CD4-positive, CD25-positive, alpha-beta regulatory T cell (primary cell): ENCODE measurements at regions not wholly inside any gene's neighbourhood (a gene's known extent, or its start where the extent isn't known, plus 50 kb on each side); places are given as distances from the start of the nearest gene placed in this dataset.

Source experiments
- ATAC-seq, 2 donors: fragments of 150-1000 bp; cut with Tn5 transposase; one replicate each; pipeline ENCODE4 v1.10.0; 2021; ENCODE audit warnings: low read depth in 2 of 2, moderate number of reproducible peaks in 2 of 2, moderate library complexity in 1 of 2
- DNase-seq, 3 donors: peaks; one replicate each; pipeline versions ENCODE4 v3.0.0 to v3.0.0-alpha.2; 2012 to 2022; ENCODE audit warnings: mixed read lengths in 1 of 3
- H3K27ac ChIP-seq: one replicate; pipeline ENCODE4 v1.7.0; 2013; ENCODE audit warnings: mild to moderate bottlenecking, low read length; ENCODE audit not compliant: insufficient read depth, poor library complexity, severe bottlenecking
- H3K27me3 ChIP-seq: one replicate; pipeline ENCODE4 v1.7.0; 2013; ENCODE audit warnings: low read length; ENCODE audit not compliant: control insufficient read depth, insufficient read depth
- H3K36me3 ChIP-seq: one replicate; pipeline ENCODE4 v1.7.0; 2013; ENCODE audit warnings: mild to moderate bottlenecking, low read length, moderate library complexity; ENCODE audit not compliant: control insufficient read depth, insufficient read depth
- H3K4me1 ChIP-seq: 2 replicates; pipeline ENCODE4 v1.7.0; 2013; ENCODE audit warnings: mild to moderate bottlenecking, low read length; ENCODE audit not compliant: insufficient read depth, control insufficient read depth, poor library complexity, severe bottlenecking
- H3K4me3 ChIP-seq: one replicate; pipeline ENCODE4 v1.7.0; 2013; ENCODE audit warnings: low read depth, mild to moderate bottlenecking, low read length, moderate library complexity
- H3K9me3 ChIP-seq, 2 experiments: 1 replicate in 1 of 2; 2 replicates in 1 of 2; pipeline ENCODE4 v1.7.0; 2013; ENCODE audit warnings: low read length in 2 of 2, mild to moderate bottlenecking in 1 of 2, moderate library complexity in 1 of 2; ENCODE audit not compliant: control insufficient read depth in 2 of 2
- H3K27ac Mint-ChIP-seq, 3 donors: one replicate each; pipeline ENCODE4 v1.8.0; 2020 to 2022; ENCODE audit warnings: mild to moderate bottlenecking in 3 of 3, mixed read lengths in 3 of 3, moderate library complexity in 2 of 3
- H3K27me3 Mint-ChIP-seq: one replicate; pipeline ENCODE4 v1.8.0; 2022; ENCODE audit warnings: mild to moderate bottlenecking, mixed read lengths
- H3K36me3 Mint-ChIP-seq: one replicate; pipeline ENCODE4 v1.8.0; 2020; ENCODE audit warnings: mixed read lengths
- H3K4me1 Mint-ChIP-seq, 4 donors: one replicate each; pipeline ENCODE4 v1.8.0; 2020 to 2022; ENCODE audit warnings: mixed read lengths in 4 of 4, mild to moderate bottlenecking in 1 of 4
- H3K4me3 Mint-ChIP-seq, 4 donors: one replicate each; pipeline ENCODE4 v1.8.0; 2020 to 2022; ENCODE audit warnings: mild to moderate bottlenecking in 4 of 4, mixed read lengths in 4 of 4, moderate library complexity in 3 of 4
- H3K9me3 Mint-ChIP-seq, 7 donors: one replicate each; pipeline ENCODE4 v1.8.0; 2020 to 2022; ENCODE audit warnings: mixed read lengths in 7 of 7, mild to moderate bottlenecking in 3 of 7, moderate library complexity in 2 of 7

DNA sequence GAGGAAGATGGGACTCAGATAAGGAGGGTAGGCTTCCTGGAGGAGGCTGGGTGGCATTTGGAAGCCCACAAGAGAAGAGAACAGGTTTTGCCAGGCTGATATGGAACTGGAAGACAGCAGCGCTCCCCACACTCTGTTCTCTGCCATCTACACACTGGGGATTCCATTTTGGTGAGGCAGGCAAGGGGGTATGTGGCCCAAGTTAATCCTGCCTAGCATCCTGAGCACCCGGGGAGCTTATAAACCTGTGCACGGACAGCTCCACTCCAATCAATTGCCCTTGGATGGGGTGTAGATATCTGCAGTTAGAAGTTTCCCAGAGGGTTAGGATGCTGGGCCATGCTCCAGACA, 158.8 kb downstream of the MACROH2A1 start:
- DNase-seq (no peak), ATAC-seq (no peak)
- H3K9me3 ChIP-seq, result no peaks in the 10 kb centered on the region
- H3K27ac Mint-ChIP-seq, result no peak overlapping the region
- H3K27me3 ChIP-seq, result no peaks in the 10 kb centered on the region
- no peaks in the 10 kb centered on the region for H3K4me1 Mint-ChIP-seq
- no peak overlapping the region for H3K27ac ChIP-seq
- H3K36me3 ChIP-seq, result no peaks in the 10 kb centered on the region
- H3K9me3 Mint-ChIP-seq, result no peaks in the 10 kb centered on the region
- no peak overlapping the region for H3K4me3 Mint-ChIP-seq
- no peak overlapping the region for H3K4me3 ChIP-seq
- no peaks in the 10 kb centered on the region for H3K4me1 ChIP-seq
- no peaks in the 10 kb centered on the region for H3K27me3 Mint-ChIP-seq
- H3K36me3 Mint-ChIP-seq, result no peaks in the 10 kb centered on the region

DNA sequence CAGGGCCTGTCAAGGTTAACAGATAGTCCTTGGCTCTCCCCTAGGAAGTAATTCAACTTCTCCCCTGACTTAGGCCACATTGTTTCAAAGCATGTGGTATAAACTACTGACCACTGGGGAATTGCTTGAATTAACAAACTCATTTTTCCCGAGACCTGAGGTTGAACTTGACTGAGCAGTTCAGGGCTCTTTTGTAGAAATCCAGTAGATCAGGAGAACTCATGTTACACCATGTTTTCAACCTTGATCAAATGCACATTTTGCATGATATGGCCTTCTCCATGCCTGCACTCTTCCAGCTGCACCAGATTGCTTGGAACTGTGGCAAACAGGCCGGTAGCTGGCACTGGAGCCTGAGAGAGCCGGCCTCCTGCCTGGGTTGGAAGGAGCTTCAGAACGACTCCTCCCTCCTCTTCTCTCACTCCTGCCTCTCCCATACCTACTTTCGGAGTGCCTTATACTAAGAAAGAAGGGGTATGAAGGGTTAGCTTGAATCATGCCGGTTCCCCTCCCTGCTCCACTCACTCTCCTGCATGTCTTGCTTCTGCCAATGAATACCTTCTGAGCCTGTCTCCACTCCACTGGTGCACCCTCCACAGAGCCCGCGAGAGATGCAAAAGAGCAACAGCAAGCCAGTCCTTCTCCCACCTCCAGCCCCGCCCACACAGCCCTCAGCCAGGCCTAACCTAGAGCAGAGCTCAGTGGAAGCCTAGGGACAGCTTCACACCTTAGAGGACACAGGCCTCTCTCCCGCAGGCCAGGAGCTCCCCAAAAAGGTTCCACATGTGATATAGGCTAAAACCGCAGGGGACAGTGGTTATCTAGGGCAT, 159.4 kb downstream of the MACROH2A1 start:
- no peak overlapping the region for H3K27ac Mint-ChIP-seq
- ATAC-seq (no peak), DNase-seq (no peak)
- no peak overlapping the region for H3K27ac ChIP-seq
- no peaks in the 10 kb centered on the region for H3K4me1 ChIP-seq
- no peaks in the 10 kb centered on the region for H3K36me3 Mint-ChIP-seq
- H3K27me3 ChIP-seq, result no peaks in the 10 kb centered on the region
- no peak overlapping the region for H3K4me3 ChIP-seq
- H3K36me3 ChIP-seq, result no peaks in the 10 kb centered on the region
- no peaks in the 10 kb centered on the region for H3K9me3 Mint-ChIP-seq
- H3K27me3 Mint-ChIP-seq, result peaks cover 4% of the 10 kb centered on the region
- no peaks in the 10 kb centered on the region for H3K4me1 Mint-ChIP-seq
- no peaks in the 10 kb centered on the region for H3K9me3 ChIP-seq
- no peak overlapping the region for H3K4me3 Mint-ChIP-seq

DNA sequence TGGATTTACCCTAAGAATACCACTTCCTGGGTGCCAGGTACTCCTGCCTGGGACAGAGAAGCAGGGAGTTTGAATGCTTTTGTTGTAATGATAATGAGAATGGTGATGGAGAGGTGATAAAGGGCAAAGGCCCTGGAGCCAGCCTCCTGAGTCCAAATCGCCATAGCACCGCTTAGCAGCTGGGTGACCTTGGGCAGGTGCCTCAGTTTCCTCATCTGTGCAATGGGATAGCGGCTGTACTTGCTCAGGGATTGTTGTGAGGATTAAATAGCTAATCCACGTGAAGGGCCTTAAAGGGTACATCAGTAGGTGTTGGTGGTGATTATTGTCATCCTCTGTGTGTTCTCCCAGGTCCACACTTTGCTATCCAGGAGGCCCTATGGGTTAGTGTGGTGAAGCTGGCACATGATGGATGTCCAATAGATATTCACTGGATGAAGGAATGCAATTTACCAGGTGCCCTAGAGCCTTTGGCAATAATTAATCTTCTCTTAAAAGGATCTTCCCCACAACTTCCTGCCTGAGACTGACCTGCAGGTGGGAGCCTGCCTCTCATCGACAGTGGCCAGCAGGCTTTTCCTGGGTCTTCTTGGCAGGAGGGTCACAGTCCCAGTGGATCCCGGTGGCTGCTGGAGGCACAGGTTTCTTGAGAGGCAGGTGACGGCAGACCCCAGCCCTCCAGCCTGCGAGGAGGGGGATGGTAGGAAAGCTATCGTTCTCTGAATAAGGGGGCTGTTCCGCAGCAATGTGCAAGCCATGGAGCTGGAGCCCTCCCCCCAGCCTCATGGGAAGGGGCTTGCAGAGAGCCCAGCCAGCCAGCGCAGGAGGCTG, 160.2 kb downstream of the MACROH2A1 start:
- H3K36me3 Mint-ChIP-seq, result no peaks in the 10 kb centered on the region
- no peak for ATAC-seq
- no peak for DNase-seq

DNA sequence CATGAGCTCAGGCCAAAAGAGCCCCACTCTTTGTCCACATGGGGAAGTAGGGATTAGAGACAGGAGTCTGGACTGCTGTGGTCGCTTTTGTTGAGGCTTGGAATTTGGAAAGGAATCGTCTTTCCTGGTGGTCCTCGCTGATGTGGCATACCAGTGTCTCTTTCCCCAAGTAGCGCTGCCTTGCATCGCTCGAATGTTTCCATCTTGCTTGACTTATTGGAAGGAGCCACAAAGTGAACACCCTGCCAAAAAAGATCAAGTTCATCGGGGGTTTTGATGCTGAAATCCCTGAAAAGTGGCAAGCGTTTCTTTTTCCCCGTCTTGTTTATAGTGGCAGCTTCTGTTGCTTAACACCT, 161.3 kb downstream of the MACROH2A1 start:
- H3K9me3 ChIP-seq, result no peaks in the 10 kb centered on the region
- ATAC-seq, result no peak
- no peaks in the 10 kb centered on the region for H3K9me3 Mint-ChIP-seq
- H3K4me1 Mint-ChIP-seq, result no peaks in the 10 kb centered on the region
- H3K36me3 ChIP-seq, result no peaks in the 10 kb centered on the region
- H3K4me3 ChIP-seq, result no peak overlapping the region
- no peak overlapping the region for H3K27ac ChIP-seq
- no peak for DNase-seq
- no peaks in the 10 kb centered on the region for H3K36me3 Mint-ChIP-seq
- no peak overlapping the region for H3K4me3 Mint-ChIP-seq
- H3K4me1 ChIP-seq, result no peaks in the 10 kb centered on the region
- peaks cover 4% of the 10 kb centered on the region for H3K27me3 Mint-ChIP-seq
- no peak overlapping the region for H3K27ac Mint-ChIP-seq
- H3K27me3 ChIP-seq, result no peaks in the 10 kb centered on the region

More for the DNA sequence above, 160.2 kb downstream of the MACROH2A1 start:
- no peaks in the 10 kb centered on the region for H3K36me3 ChIP-seq
- Mint-ChIP-seq H3K27ac (no peak overlapping the region), H3K4me3 (no peak overlapping the region), H3K9me3 (no peaks in the 10 kb centered on the region), H3K4me1 (no peaks in the 10 kb centered on the region), H3K27me3 (peaks cover 4% of the 10 kb centered on the region)
- H3K4me3 ChIP-seq, result no peak overlapping the region
- no peaks in the 10 kb centered on the region for H3K27me3 ChIP-seq
- H3K27ac ChIP-seq, result no peak overlapping the region
- H3K9me3 ChIP-seq, result no peaks in the 10 kb centered on the region
- no peaks in the 10 kb centered on the region for H3K4me1 ChIP-seq

DNA sequence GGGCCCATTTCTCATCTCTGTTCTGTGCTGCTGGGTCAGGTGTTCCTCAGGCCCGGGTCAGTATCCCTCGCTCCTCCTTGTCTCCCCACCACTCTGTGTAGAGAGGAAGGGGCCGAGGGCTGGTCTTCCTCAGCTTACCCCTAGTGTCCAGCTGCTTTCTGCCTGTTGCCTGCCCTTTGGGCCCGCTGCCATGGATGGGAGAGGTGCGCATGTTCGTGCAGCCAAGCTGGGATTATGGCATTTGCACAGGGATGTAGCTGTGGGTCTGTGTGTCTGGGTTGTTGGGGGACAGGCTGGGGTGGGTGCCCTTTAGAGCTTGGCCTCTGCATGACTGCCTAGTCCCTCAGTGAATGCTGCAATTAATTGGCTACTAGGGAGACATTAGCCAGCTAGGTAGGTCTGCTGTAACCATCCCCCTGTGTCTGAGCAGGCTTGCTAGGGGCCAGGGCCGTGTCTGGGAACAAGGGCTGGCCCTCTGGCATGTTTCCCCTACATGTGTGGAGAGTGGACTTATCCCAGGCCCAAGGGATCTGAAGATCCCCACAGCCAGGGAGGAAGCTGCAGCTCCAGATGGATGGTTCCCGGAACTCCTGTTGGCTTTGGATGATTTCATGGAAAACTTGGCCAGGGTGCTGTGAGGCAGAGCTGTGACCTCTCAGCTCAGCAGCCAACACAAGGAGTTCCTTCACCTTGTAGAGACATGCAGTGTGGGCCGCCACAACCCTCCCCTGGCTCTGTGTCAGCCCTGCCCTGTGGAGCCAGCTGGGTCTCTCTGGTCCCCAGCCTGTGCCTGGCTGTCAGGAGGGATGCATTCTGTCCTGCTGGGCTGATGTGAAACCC, 161.9 kb downstream of the MACROH2A1 start:
- DNase-seq (no peak), ATAC-seq (no peak)
- Histone ChIP-seq H3K27me3 (no peaks in the 10 kb centered on the region), H3K9me3 (no peaks in the 10 kb centered on the region), H3K4me1 (no peaks in the 10 kb centered on the region), H3K36me3 (no peaks in the 10 kb centered on the region), H3K4me3 (no peak overlapping the region), H3K27ac (no peak overlapping the region)
- Mint-ChIP-seq H3K4me1 (no peaks in the 10 kb centered on the region), H3K36me3 (no peaks in the 10 kb centered on the region), H3K4me3 (no peak overlapping the region), H3K27me3 (peaks cover 4% of the 10 kb centered on the region), H3K27ac (no peak overlapping the region), H3K9me3 (no peaks in the 10 kb centered on the region)

DNA sequence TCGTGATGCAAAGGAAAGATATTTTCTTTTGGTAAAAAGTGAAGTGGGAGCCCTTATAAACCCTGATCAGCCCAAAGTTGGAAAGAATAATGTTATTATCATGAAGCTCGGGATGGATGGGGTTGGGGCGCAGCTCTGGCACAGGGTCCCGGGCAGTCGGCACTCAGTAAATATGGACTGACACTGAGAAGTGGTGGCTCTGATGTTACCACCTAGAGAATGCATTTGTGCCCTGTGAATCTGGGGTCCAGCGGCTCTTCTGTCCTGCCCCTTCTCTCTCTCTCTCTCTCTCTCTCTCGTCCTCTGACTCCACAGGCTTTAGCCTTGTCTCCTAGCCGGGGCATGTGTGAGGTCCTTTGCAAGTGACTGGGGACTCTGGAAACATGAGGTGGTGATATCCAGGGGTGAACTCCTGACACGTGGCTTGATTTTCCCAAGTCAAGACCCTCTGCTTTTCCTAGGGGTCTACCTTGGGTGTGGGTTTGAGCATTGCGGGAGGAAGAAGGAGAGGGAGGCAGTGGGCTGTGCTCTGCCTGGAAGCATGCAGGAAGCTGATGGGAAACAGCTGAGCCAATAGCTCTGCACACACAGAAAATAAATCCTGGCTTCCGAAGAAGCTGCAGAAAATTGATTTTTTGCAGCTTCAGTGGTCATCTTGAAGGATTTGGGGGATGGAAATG, 162.7 kb downstream of the MACROH2A1 start:
- H3K36me3 Mint-ChIP-seq, result no peaks in the 10 kb centered on the region
- no peak overlapping the region for H3K4me3 ChIP-seq
- H3K27me3 Mint-ChIP-seq, result peaks cover 4% of the 10 kb centered on the region
- no peaks in the 10 kb centered on the region for H3K4me1 Mint-ChIP-seq
- no peak overlapping the region for H3K4me3 Mint-ChIP-seq
- no peaks in the 10 kb centered on the region for H3K9me3 ChIP-seq
- no peak for DNase-seq
- no peak overlapping the region for H3K27ac Mint-ChIP-seq
- H3K4me1 ChIP-seq, result no peaks in the 10 kb centered on the region
- no peaks in the 10 kb centered on the region for H3K36me3 ChIP-seq
- no peak overlapping the region for H3K27ac ChIP-seq
- no peaks in the 10 kb centered on the region for H3K27me3 ChIP-seq
- no peaks in the 10 kb centered on the region for H3K9me3 Mint-ChIP-seq
- ATAC-seq, result no peak

DNA sequence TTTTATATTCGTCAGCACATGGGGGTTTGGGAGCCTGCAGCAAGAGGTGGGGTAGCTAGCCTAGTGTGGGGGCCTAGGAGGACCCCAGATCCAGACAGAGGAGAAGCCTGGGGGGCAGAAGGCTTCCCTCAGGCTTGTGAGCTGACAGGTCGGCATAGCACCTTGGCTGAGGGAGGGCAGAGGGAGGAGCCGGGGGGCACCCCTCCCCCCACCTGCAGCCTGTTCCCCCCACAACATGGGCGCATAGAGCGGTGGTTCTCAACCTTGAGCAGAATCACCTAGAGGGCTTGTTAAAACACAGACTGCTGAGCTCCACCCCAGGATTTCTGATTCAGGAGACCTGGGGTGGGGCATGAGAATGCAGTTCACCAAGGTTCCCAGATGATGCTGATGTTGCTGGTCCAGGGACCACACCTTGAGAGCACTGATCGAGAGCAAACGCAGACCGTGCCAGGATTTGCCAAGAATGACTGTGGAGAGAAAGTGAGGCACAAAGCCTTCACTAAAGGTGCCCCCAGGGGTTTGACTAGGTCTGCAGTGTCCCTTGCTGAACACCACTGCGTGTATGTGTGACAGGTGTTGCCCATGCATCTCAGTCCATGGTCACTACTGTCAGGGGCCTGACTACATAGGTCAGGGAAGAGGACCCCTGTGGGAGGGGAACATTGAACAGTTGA, 163.3 kb downstream of the MACROH2A1 start:
- Histone ChIP-seq H3K4me3 (no peak overlapping the region), H3K27me3 (no peaks in the 10 kb centered on the region), H3K27ac (no peak overlapping the region), H3K36me3 (no peaks in the 10 kb centered on the region), H3K9me3 (no peaks in the 10 kb centered on the region), H3K4me1 (no peaks in the 10 kb centered on the region)
- ATAC-seq (no peak), DNase-seq (no peak)
- H3K4me1 Mint-ChIP-seq, result no peaks in the 10 kb centered on the region
- no peak overlapping the region for H3K27ac Mint-ChIP-seq
- H3K36me3 Mint-ChIP-seq, result no peaks in the 10 kb centered on the region
- no peak overlapping the region for H3K4me3 Mint-ChIP-seq
- H3K9me3 Mint-ChIP-seq, result no peaks in the 10 kb centered on the region
- H3K27me3 Mint-ChIP-seq, result peaks cover 4% of the 10 kb centered on the region
